ENCODE measurements at regions not wholly inside any gene's neighbourhood (a gene's known extent, or its start where the extent isn't known, plus 50 kb on each side); places are given as distances from the start of the nearest gene placed in this dataset.
"Not testable (repeated sequence)": the region's sequence is repeated elsewhere in the genome, so short reads cannot be mapped to it uniquely, and the experiment has no call there.

GRCh38 chr2:175726223-175726622, 275.8 kb downstream of the LNPK start:
- Mint-ChIP-seq H3K27ac (no peak overlapping the region), H3K9me3 (peaks cover 4% of the 10 kb centered on the region), H3K4me1 (peaks cover 3% of the 10 kb centered on the region), H3K36me3 (ENCODE audit: low read depth) (no peaks in the 10 kb centered on the region), H3K27me3 (ENCODE audit: insufficient read depth) (no peaks in the 10 kb centered on the region), H3K4me3 (no peak overlapping the region)
- Histone ChIP-seq H3K27ac (ENCODE audit: low read depth, low read length) (no peak overlapping the region), H3K9ac (ENCODE audit: extremely low read depth, low read length, poor library complexity, severe bottlenecking) (no peak overlapping the region), H3K4me1 (ENCODE audit: control insufficient read depth, insufficient read depth, low read length) (peaks cover 5% of the 10 kb centered on the region), H3K36me3 (ENCODE audit: control insufficient read depth, insufficient read depth, low read length) (no peaks in the 10 kb centered on the region), H3K27me3 (ENCODE audit: control insufficient read depth, insufficient read depth, low read length, poor library complexity, severe bottlenecking) (no peaks in the 10 kb centered on the region), H3K9me3 (ENCODE audit: control insufficient read depth, low read length) (peaks cover 2% of the 10 kb centered on the region), H3K4me3 (ENCODE audit: low read length) (no peak overlapping the region)
- DNase-seq = no peak
- no peak for TF ChIP-seq CTCF (conservative IDR thresholded peaks at IDR 0.05)
- 82 to 100% methylated on average over 2 of the region's 2 CpGs for WGBS, 2 experiments (ENCODE audit: insufficient coverage in 1 of 2, insufficient read length in 1 of 2)

DNA sequence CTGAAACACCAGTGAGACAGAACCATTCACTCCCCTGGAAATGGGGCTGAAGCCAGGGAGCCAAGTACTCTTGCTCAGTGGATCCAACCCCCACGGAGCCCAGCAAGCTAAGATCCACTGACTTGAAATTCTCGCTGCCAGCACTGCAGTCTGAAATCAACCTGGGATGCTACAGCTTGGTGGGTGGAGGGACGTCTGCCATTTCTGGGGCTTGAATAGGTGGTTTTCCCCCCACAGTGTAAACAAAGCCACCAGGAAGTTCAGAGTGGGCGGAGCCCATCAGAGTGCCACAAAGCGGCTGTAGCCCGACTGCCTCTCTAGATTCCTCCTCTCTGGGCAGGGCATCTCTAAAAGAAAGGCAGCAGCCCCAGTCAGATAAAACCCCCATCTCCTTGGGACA, 292.8 kb downstream of the LNPK start:
- Histone ChIP-seq H3K36me3 (ENCODE audit: control insufficient read depth, insufficient read depth, low read length) (no peaks in the 10 kb centered on the region), H3K27ac (ENCODE audit: low read depth, low read length) (no peak overlapping the region), H3K27me3 (ENCODE audit: control insufficient read depth, insufficient read depth, low read length, poor library complexity, severe bottlenecking) (no peaks in the 10 kb centered on the region), H3K4me1 (ENCODE audit: control insufficient read depth, insufficient read depth, low read length) (no peaks in the 10 kb centered on the region), H3K9ac (ENCODE audit: extremely low read depth, low read length, poor library complexity, severe bottlenecking) (no peak overlapping the region), H3K9me3 (ENCODE audit: control insufficient read depth, low read length) (no peaks in the 10 kb centered on the region), H3K4me3 (ENCODE audit: low read length) (no peak overlapping the region)
- DNase-seq = no peak
- Mint-ChIP-seq H3K36me3 (ENCODE audit: low read depth) (peaks cover 3% of the 10 kb centered on the region), H3K4me3 (no peak overlapping the region), H3K27me3 (ENCODE audit: insufficient read depth) (no peaks in the 10 kb centered on the region), H3K27ac (no peak overlapping the region), H3K9me3 (peaks cover 28% of the 10 kb centered on the region), H3K4me1 (no peaks in the 10 kb centered on the region)
- TF ChIP-seq CTCF (conservative IDR thresholded peaks at IDR 0.05) = no peak
- 84% methylated on average over 3 to 6 of the region's 6 CpGs for WGBS, 2 experiments (ENCODE audit: insufficient coverage in 1 of 2, insufficient read length in 1 of 2)

DNA sequence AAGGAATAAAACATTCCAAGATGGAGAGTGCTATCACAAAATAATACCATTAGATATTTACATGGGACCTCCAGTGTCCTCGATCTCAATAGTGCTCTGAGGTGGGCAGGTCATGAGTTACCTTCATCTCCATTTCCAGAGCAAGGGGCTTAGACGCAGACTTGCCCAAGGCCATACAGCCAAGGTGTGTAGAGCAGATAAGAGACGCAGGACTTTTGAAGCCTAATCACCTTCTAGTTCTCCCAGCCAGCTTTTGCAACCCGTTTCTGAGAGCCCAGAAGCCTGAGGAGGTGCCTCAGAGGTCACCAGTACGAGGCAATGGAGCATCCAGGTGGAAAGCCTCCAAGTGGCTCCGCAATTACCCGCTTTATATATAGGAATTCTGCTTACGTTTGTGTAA, 294.7 kb downstream of the LNPK start:
- H3K9me3 ChIP-seq (ENCODE audit: control insufficient read depth, low read length) = no peaks in the 10 kb centered on the region
- H3K36me3 ChIP-seq (ENCODE audit: control insufficient read depth, insufficient read depth, low read length) = no peaks in the 10 kb centered on the region
- TF ChIP-seq CTCF (conservative IDR thresholded peaks at IDR 0.05) = no peak
- no peak overlapping the region for H3K4me3 Mint-ChIP-seq
- no peak overlapping the region for H3K4me3 ChIP-seq (ENCODE audit: low read length)
- no peak overlapping the region for H3K27ac Mint-ChIP-seq
- H3K4me1 Mint-ChIP-seq = no peaks in the 10 kb centered on the region
- no peaks in the 10 kb centered on the region for H3K4me1 ChIP-seq (ENCODE audit: control insufficient read depth, insufficient read depth, low read length)
- H3K36me3 Mint-ChIP-seq (ENCODE audit: low read depth) = peaks cover 3% of the 10 kb centered on the region
- peaks cover 12% of the 10 kb centered on the region for H3K9me3 Mint-ChIP-seq
- H3K27me3 Mint-ChIP-seq (ENCODE audit: insufficient read depth) = no peaks in the 10 kb centered on the region
- no peaks in the 10 kb centered on the region for H3K27me3 ChIP-seq (ENCODE audit: control insufficient read depth, insufficient read depth, low read length, poor library complexity, severe bottlenecking)
- no peak overlapping the region for H3K9ac ChIP-seq (ENCODE audit: extremely low read depth, low read length, poor library complexity, severe bottlenecking)
- no peak overlapping the region for H3K27ac ChIP-seq (ENCODE audit: low read depth, low read length)
- 83 to 95% methylated on average over 4 to 8 of the region's 8 CpGs for WGBS, 2 experiments (ENCODE audit: insufficient coverage in 1 of 2, insufficient read length in 1 of 2)
- DNase-seq = no peak

DNA sequence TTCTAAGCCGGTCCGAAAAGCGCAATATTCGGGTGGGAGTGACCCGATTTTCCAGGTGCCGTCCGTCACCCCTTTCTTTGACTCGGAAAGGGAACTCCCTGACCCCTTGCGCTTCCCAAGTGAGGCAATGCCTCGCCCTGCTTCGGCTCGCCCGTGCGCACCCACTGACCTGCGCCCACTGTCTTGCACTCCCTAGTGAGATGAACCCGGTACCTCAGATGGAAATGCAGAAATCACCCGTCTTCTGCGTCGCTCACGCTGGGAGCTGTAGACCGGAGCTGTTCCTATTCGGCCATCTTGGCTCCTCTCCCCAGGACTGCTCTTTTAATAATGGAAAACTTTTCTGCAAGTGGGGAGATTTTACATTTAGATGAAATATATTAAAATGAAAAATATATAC, 297.5 kb downstream of the LNPK start:
- not testable (repeated sequence) for H3K27ac Mint-ChIP-seq; H3K36me3 Mint-ChIP-seq (ENCODE audit: low read depth); H3K36me3 ChIP-seq (ENCODE audit: control insufficient read depth, insufficient read depth, low read length); H3K27ac ChIP-seq (ENCODE audit: low read depth, low read length); H3K4me1 ChIP-seq (ENCODE audit: control insufficient read depth, insufficient read depth, low read length); H3K4me1 Mint-ChIP-seq; H3K9me3 ChIP-seq (ENCODE audit: control insufficient read depth, low read length); H3K27me3 ChIP-seq (ENCODE audit: control insufficient read depth, insufficient read depth, low read length, poor library complexity, severe bottlenecking); DNase-seq; H3K27me3 Mint-ChIP-seq (ENCODE audit: insufficient read depth); H3K4me3 ChIP-seq (ENCODE audit: low read length); H3K4me3 Mint-ChIP-seq; H3K9ac ChIP-seq (ENCODE audit: extremely low read depth, low read length, poor library complexity, severe bottlenecking)
- peaks cover 10% of the 10 kb centered on the region for H3K9me3 Mint-ChIP-seq
- 80 to 90% methylated on average over 1 to 22 of the region's 22 CpGs for WGBS, 2 experiments (ENCODE audit: insufficient coverage in 1 of 2, insufficient read length in 1 of 2)

All from endodermal cell (in vitro differentiated cells).